HG03159 (cell line): ENCODE measurements at regions not wholly inside any gene's neighbourhood (a gene's known extent, or its start where the extent isn't known, plus 50 kb on each side); places are given as distances from the start of the nearest gene placed in this dataset.

Source experiments
- ATAC-seq: cut with Tn5 transposase; IDR thresholded peaks from one replicate; pipeline ENCODE4 v1.9.1; 2021; ENCODE audit warnings: mild to moderate bottlenecking, moderate library complexity; ENCODE audit not compliant: unreplicated experiment

- ATAC-seq: no peak
Observed at GRCh38 chr7:32266932-32267475, 196.8 kb upstream of the PDE1C start.

- no peak for ATAC-seq
Observed at GRCh38 chr7:32264702-32265284, 194.6 kb upstream of the PDE1C start.

DNA sequence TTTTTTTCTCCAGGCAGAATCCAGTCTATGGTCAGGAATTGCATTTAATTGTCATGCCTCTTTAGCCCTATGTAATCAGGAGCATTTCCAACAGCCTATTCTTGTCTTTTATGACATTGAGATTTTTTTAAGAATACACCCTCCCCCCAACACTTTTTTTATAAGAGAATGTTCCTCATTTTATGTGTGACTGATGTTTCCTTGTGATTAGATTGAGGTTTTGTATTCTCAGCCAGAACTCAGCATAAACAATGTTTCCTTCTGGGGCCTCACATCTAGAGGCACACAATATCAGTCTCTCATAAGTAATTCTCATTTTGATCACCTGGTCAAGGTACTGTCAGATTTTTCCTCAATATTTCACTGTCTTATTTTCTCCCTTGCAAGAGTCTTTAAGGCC, 193.4 kb upstream of the PDE1C start:
- ATAC-seq: no peak

- ATAC-seq: no peak
Observed at GRCh38 chr7:32262315-32262714, 192.1 kb upstream of the PDE1C start.

DNA sequence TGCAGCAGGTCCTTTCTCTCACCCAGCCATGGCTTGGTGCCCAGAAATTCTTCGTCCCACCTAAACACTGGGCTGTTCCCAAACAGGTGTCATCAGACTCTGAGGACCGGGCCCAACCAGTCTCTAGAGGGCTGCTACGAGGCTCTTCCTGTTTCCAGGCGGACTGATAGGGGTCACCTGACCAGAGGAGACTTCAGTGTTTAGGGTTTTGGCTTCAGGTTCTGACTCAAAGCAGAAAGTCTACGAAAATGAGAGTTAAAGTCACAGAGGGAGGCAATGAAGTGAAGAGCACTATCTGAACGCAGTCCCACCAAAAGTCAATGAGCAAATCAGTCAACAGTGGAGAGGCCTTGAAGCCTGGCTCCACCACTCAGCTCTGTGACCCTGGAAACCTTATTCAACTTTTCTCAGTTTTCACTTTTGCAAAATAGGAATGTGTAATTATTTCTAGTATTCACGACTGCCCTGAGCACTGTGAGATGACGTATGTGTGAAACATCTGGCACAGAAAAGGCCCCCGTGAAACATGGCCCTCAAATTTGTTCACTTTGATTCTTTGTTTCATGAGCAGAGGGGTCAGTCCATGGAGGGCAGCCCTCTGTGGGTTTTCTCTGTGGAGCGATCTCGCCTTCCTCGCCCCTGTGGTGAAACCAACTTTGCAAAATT, 189.9 kb upstream of the PDE1C start:
- ATAC-seq: peak; percentile 93

- ATAC-seq: no peak
Observed at GRCh38 chr7:32258265-32258664, 188.1 kb upstream of the PDE1C start.

- ATAC-seq: no peak
Observed at GRCh38 chr7:32257621-32258020, 187.4 kb upstream of the PDE1C start.

- ATAC-seq: no peak
Observed at GRCh38 chr7:32256811-32257210, 186.6 kb upstream of the PDE1C start.

GRCh38 chr7:32256376-32256775, 186.2 kb upstream of the PDE1C start:
- ATAC-seq: no peak

- no peak for ATAC-seq
Observed at GRCh38 chr7:32255036-32255435, 184.8 kb upstream of the PDE1C start.

- ATAC-seq: no peak
Observed at GRCh38 chr7:32253299-32253698, 183.1 kb upstream of the PDE1C start.

DNA sequence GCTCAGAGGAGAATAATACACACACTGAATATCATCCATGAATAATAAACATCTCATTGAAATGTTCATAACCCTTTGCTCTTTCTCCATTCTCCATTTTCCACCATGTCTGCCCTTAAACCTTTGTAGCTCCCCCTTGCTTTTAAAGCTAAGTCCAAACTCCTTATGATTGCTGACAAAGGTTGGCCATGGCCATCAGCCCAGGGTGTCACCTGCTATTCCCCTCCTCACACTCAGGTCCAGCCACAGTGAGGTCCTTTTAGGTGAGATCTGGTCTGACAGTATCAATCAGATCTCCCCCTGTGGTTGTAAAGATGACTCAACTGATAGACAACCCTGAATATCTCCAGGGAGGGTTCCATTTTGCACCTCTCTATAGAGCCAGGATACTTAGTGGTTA, 181.5 kb upstream of the PDE1C start:
- ATAC-seq: no peak

- ATAC-seq: no peak
Observed at GRCh38 chr7:32250471-32251260, 180.5 kb upstream of the PDE1C start.

- no peak for ATAC-seq
Observed at GRCh38 chr7:32250003-32250402, 179.8 kb upstream of the PDE1C start.

- no peak for ATAC-seq
Observed at GRCh38 chr7:32248522-32248921, 178.3 kb upstream of the PDE1C start.

- ATAC-seq: no peak
Observed at GRCh38 chr7:32244806-32245345, 174.7 kb upstream of the PDE1C start.

GRCh38 chr7:32243687-32244290, 173.6 kb upstream of the PDE1C start:
- no peak for ATAC-seq

- ATAC-seq: no peak
Observed at GRCh38 chr7:32242436-32242835, 172.2 kb upstream of the PDE1C start.

GRCh38 chr7:32241636-32242035, 171.4 kb upstream of the PDE1C start:
- ATAC-seq: no peak

DNA sequence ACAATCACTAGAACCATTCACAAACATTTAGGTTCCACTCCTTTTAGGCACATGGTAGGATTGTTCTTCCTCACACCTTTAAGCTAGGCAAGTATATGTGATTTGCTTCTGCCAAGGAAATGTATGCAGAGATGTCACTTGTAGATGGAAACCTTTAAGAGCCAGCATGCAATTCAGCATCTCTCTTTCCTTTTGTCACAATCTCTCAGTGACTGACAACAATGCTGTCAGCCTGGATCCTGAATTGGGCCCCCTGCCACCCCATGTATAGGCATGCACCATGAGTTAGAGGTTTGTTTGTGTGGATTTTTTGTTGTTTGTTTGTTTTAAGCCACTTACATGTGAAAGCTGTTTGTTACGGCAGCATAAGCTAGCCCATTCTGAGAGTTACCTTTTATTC, 169.6 kb upstream of the PDE1C start:
- no peak for ATAC-seq

DNA sequence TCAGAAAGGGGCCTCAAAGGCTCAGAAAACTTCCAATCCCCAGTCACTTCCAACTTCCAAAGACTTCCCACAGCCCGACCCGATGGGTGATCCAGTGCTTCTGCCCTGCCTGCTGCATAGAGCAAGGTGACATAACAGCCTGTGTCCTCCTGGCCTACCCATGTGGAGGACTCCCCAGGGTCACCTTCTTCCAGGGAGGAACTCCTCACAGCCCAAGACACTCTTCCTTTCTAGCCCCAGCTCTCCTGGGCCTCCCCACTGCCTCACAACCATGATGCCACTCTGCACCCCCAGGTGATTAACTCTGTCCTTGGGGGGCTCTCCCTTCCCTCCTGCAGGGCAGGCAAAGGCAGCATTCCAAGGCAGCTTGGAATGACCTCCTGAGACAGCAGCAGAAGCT, 158.4 kb upstream of the PDE1C start:
- no peak for ATAC-seq
